ENCODE measurements at regions not wholly inside any gene's neighbourhood (a gene's known extent, or its start where the extent isn't known, plus 50 kb on each side); places are given as distances from the start of the nearest gene placed in this dataset.

- H3K4me1 ChIP-seq = no peaks in the 10 kb centered on the region
- CTCF ChIA-PET = no interaction called here
- TF ChIP-seq ESRRA (IDR thresholded peaks at IDR 0.05; ENCODE audit: borderline replicate concordance, low read length) = no peak
- no peak for TF ChIP-seq SREBF2 (IDR thresholded peaks at IDR 0.05)
- POLR2A ChIA-PET = no interaction called here
- H3K4me2 ChIP-seq = no peak overlapping the region
- no peak for ATAC-seq
- H3K4me3 ChIP-seq = no peak overlapping the region
- H3K27ac ChIP-seq = no peak overlapping the region
- 63% methylated on average over 3 of the region's 3 CpGs for WGBS (ENCODE audit: missing lambda C conversion rate)
- FAIRE-seq = no peak
- no peak for DNase-seq (ENCODE audit: low read depth in 1 of 2, low spot score in 1 of 2)
- H3K9me3 ChIP-seq = no peaks in the 10 kb centered on the region
These were observed 1655.6 kb downstream of the SI start for GRCh38 chr3:163422671-163423070.

- Histone ChIP-seq H3K4me1 (no peaks in the 10 kb centered on the region), H3K4me2 (no peak overlapping the region), H3K9me3 (no peaks in the 10 kb centered on the region; the same call in 2 of the 3 replicates), H3K27ac (no peak overlapping the region), H3K4me3 (no peak overlapping the region)
- TF ChIP-seq POLR2AphosphoS2 (conservative IDR thresholded peaks at IDR 0.05; ENCODE audit: low read length) = no peak
- TF ChIP-seq HEYL (CRISPR knock-in tag; IDR thresholded peaks at IDR 0.05) = no peak
- TF ChIP-seq FOSB (CRISPR knock-in tag; IDR thresholded peaks at IDR 0.05) = no peak
- no peak for TF ChIP-seq MAX (IDR thresholded peaks at IDR 0.05)
- no peak for TF ChIP-seq NPAS2 (CRISPR knock-in tag; IDR thresholded peaks at IDR 0.05; ENCODE audit: borderline replicate concordance)
- TF ChIP-seq SREBF2 (IDR thresholded peaks at IDR 0.05) = no peak
- no peak for TF ChIP-seq EHF (CRISPR knock-in tag; IDR thresholded peaks at IDR 0.05)
- TF ChIP-seq HOXA7 (CRISPR knock-in tag; IDR thresholded peaks at IDR 0.05) = no peak
- no peak for TF ChIP-seq E2F6 (IDR thresholded peaks at IDR 0.05; ENCODE audit: borderline replicate concordance, low read depth)
- TF ChIP-seq ATOH8 (CRISPR knock-in tag; IDR thresholded peaks at IDR 0.05; ENCODE audit: low read depth) = no peak
- TF ChIP-seq BHLHE40 (IDR thresholded peaks at IDR 0.05; ENCODE audit: low read depth, low read length) = no peak
- POLR2A ChIA-PET = no interaction called here
- ATAC-seq = no peak
- WGBS (ENCODE audit: missing lambda C conversion rate) = 42% methylated on average over 2 of the region's 3 CpGs
- CTCF ChIA-PET = no interaction called here
- FAIRE-seq = no peak
- DNase-seq (ENCODE audit: low read depth in 1 of 2, low spot score in 1 of 2) = no peak
These were observed 1686.7 kb downstream of the SI start for GRCh38 chr3:163391407-163392181.

- CTCF ChIA-PET = no interaction called here
- POLR2A ChIA-PET = no interaction called here
- no peak overlapping the region for H3K4me2 ChIP-seq
- WGBS (ENCODE audit: missing lambda C conversion rate) = 88% methylated on average over 1 of the region's 1 CpG
- FAIRE-seq (no peak), DNase-seq (ENCODE audit: low read depth in 1 of 2, low spot score in 1 of 2) (no peak), ATAC-seq (no peak)
- H3K27ac ChIP-seq = no peak overlapping the region
- TF ChIP-seq ESRRA (IDR thresholded peaks at IDR 0.05; ENCODE audit: borderline replicate concordance, low read length) (no peak), HOXB5 (CRISPR knock-in tag; IDR thresholded peaks at IDR 0.05) (no peak), RNF2 (IDR thresholded peaks at IDR 0.05; ENCODE audit: borderline replicate concordance, low read depth) (no peak), RFX5 (IDR thresholded peaks at IDR 0.05) (no peak), USF2 (IDR thresholded peaks at IDR 0.05) (no peak), RAD21 (conservative IDR thresholded peaks at IDR 0.05 in 1 of 2, IDR thresholded peaks at IDR 0.05 in 1 of 2) (no peak), MYC (IDR thresholded peaks at IDR 0.05; ENCODE audit: borderline replicate concordance, low read length) (no peak), POLR2AphosphoS2 (conservative IDR thresholded peaks at IDR 0.05; ENCODE audit: low read length) (no peak), EHF (CRISPR knock-in tag; IDR thresholded peaks at IDR 0.05) (no peak), MAX (IDR thresholded peaks at IDR 0.05) (no peak), POLR2A (IDR thresholded peaks at IDR 0.05; ENCODE audit: low read length) (no peak), FOXS1 (CRISPR knock-in tag; IDR thresholded peaks at IDR 0.05) (no peak), CBX8 (IDR thresholded peaks at IDR 0.05) (no peak), TP53 (CRISPR knock-in tag; IDR thresholded peaks at IDR 0.05) (no peak), CHD4 (IDR thresholded peaks at IDR 0.05; ENCODE audit: borderline replicate concordance) (no peak), ZFP36 (IDR thresholded peaks at IDR 0.05; ENCODE audit: borderline replicate concordance, partially characterized antibody) (no peak)
- no peaks in the 10 kb centered on the region for H3K9me3 ChIP-seq
- no peak overlapping the region for H3K4me3 ChIP-seq
- no peaks in the 10 kb centered on the region for H3K4me1 ChIP-seq
These were observed 1693.9 kb downstream of the SI start for GRCh38 chr3:163384383-163384782.

Data from A549 (cell line).